NCI-H1436 (cell line): ENCODE measurements at regions not wholly inside any gene's neighbourhood (a gene's known extent, or its start where the extent isn't known, plus 50 kb on each side); places are given as distances from the start of the nearest gene placed in this dataset.

ENCODE experiments used
- DNase-seq: peaks from one replicate; lab custom pipeline; 2025; lab: John Stamatoyannopoulos, UW

- no peak for DNase-seq
Measured at GRCh38 chr1:57722285-57722978, 298.6 kb upstream of the DAB1 start.

DNA sequence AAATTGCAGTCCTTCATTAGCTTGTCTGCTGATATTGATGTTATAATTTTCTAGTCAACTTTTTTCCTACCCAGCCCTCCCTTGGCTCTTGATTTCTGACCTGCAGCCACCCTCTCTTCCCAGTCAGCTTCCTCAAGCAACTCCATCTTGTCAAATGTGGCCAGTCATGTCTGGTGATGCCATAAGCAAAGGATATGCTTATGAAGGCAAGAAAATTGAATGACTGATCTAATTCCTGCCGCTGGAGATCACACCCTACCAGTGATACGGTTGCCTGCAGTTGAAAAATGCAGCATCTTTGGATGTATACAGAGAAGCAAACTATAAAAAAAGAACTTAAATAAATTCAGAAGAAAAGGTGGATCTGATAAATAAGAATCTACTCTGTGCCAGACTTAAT, 297.1 kb upstream of the DAB1 start:
- no peak for DNase-seq

DNA sequence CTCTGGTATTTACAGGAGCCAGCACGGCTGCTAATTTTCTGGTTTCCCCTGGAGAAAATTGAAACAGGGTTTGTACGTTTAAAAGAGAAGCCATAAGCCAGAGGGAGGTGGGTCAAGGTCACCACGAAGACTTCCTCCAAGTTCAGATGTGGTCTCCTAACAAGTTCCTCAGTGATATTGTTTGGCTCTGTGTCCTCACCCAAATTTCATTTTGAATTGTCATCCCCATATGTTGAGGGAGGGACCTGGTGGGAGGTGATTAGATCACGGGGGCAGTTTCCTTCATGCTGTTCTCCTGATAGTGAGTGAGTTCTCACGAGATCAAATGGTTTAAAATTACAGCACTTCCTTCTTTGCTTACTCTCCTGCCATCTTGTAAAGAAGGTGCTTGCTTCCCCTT, 295.4 kb upstream of the DAB1 start:
- DNase-seq, result no peak

GRCh38 chr1:57713501-57713900, 289.6 kb upstream of the DAB1 start:
- DNase-seq, result no peak

GRCh38 chr1:57712846-57713245, 289.0 kb upstream of the DAB1 start:
- no peak for DNase-seq

DNA sequence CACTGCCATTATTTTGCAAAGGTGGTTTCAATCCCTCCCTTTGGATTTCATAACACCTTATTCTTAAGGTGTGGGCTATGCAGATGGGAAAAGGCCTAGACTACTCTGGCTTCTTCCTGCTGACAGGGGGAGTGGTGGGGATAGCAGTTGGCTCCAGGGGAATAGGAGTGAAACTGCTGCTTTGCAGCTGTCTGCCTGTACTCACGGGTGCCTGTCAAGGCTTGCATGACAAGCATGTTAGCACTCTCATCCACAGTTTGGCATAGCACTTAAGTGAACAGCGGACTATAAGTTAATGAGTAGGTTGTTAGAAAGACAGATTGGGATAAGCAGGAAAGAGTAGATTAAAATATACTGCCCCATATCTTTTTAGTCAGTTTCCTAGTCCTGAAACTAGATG, 287.5 kb upstream of the DAB1 start:
- no peak for DNase-seq

DNA sequence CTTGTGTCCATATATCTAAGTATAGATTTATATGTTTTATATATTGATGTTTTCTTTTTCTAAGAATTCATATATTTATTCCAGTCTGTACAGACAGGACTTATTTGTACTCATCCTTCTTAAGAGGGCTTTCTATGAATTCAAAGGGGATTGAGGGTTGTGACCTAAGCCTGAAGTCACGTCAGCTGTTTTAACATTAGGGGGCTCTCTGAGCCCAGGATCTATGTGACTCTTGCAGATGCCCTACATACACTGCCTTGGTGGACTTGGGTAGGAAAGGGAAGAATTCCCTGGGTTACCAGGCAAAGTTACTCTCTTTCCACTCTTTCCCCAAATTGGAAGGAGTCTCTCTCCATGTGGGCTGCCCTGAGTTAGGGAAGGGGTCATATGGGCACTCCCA, 283.8 kb upstream of the DAB1 start:
- DNase-seq, result no peak

GRCh38 chr1:57704811-57705210, 281.0 kb upstream of the DAB1 start:
- DNase-seq, result no peak

DNA sequence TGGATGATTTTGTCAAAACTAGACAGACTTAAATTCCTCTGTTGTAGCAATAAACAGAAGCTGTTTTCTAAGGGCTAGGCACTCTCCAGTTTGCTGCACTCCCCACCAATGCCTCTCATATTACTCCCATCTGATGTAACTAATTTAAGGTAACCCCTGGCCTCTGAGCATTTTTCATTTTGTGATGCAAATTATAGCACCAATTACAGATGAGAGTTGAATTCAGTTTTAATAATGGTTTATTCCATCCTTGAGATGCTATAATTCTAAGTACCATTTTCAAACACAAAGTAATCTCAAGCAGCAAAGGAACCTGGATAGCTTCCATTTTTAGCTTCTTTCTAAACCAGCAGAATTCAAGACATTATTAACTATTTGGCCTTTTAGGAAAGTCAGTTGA, 280.4 kb upstream of the DAB1 start:
- DNase-seq, result no peak

DNA sequence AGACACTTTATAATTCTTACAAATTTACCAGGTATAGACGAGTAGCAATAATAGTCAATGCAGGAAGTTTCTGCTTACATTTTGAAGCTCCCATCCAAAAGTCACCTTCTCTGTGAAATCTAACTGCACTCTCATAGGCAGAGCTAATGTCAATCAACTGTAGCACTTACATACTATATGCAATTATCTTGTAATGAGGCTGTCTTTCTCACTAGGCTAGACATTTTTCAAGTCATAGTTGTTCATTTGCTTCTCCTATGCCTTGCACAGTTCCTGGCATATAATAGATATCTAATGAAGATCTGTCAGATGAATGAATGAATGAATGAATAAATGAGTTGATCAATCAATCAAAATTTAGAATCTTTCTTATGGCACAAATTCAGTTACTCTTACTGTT, 273.0 kb upstream of the DAB1 start:
- DNase-seq, result no peak

- DNase-seq, result no peak
Measured at GRCh38 chr1:57696043-57696442, 272.2 kb upstream of the DAB1 start.

GRCh38 chr1:57686306-57686705, 262.4 kb upstream of the DAB1 start:
- no peak for DNase-seq

DNA sequence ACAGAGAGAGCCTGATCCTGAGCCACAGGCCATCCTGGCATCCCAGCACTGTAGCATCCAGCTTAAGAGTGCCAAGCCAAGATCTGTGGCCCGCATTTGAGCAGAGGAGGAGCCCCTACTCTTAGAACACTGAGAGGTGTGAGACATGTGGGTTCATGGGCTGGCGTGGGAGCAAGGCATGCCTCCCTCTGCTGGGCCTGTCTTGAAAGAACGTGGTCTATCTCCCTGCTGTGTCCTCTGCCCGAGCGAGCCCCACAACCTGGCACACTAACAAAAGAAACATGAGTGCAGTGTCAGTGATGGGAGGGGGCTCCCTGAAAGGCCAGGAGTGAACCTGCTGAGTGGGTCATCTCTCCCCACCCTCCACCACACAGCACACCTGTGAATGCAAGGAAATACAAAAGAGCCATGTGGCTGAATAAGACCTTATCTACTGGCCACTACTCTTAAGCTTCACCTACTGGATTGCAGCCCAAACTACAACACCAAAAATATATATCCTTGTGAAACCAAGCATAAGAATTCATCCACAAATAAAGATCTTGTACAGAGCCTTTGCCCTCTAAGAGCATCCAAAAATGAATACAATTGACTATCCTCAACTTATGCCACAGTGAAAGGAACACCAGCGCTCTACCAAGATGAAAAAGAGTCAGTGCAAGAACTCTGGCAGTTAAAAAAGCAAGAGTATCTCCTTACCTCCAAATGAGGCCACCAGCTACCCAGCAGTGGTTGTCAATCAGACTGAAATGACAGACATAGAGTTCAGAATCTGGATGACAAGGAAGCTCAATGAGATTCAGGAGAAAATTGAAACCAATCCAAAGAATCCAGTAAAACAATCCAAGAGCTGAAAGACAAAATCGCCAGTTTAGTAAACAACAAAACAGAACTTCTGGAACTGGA, 259.4 kb upstream of the DAB1 start:
- no peak for DNase-seq

GRCh38 chr1:57678138-57678537, 254.3 kb upstream of the DAB1 start:
- peak; percentile 76 for DNase-seq

DNA sequence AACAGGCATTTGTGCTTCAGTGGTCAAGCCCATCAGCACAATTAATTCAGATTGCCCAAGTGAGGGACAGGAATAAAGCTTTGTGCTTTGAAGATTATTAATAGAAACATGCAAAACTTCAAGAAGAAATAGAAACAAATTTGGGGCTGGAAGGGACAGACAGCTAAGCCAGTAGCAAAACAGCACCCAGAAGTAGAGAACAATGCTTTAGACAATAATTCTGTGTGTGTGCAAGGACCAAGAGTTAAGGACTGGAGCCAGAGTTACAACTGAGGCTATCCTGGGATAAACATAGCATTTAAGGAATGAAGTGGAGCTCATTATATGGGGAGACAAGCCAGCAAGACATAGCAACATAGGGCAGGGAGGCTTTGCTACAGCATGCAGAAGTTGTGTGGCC, 251.9 kb upstream of the DAB1 start:
- DNase-seq, result no peak

GRCh38 chr1:57674801-57675200, 250.9 kb upstream of the DAB1 start:
- DNase-seq, result no peak

- DNase-seq, result no peak
Measured at GRCh38 chr1:57672346-57673140, 248.7 kb upstream of the DAB1 start.

GRCh38 chr1:57671750-57672149, 247.9 kb upstream of the DAB1 start:
- DNase-seq, result no peak

- DNase-seq, result no peak
Measured at GRCh38 chr1:57659804-57660203, 235.9 kb upstream of the DAB1 start.

GRCh38 chr1:57655161-57655560, 231.3 kb upstream of the DAB1 start:
- no peak for DNase-seq

DNA sequence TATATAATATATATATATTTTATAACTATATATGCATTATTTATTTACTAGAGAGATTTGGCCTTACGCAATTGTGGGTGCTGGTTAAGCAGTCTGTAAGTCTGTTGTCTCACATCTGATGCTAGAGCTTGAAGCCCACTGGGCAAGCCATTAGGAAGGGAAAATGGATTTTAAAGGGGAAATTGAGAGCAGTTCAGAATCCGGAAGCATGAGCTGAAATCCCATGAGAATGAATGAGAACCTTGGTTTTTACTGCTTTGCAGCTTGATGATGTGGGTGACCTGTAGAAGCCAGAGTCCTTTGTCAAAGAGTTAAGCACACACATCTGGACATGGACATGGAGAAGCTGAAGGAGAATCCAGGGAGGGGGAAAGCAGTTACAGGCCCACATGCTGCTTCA, 220.8 kb upstream of the DAB1 start:
- no peak for DNase-seq

DNA sequence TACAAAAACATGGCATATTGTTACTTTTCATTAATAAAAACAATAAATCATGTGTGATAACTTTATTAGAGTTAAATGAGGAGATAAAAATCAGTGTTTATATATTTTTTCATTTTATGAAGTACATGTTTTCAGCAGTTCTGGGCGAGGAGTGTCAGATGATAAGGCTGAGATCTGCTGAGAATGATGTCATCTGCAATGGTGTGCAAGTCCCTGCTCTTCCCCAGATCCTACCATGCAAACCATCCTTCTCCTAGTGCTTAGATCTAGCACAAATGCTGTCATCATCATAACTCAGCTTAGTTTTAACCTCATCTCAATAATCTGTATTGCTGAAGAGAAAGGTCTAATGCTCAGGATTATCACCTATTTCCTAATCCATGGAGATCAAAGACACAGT, 214.4 kb upstream of the DAB1 start:
- DNase-seq, result no peak

- no peak for DNase-seq
Measured at GRCh38 chr1:57637155-57637554, 213.3 kb upstream of the DAB1 start.
